Neural progenitor cell (in vitro differentiated cells): ENCODE measurements at regions not wholly inside any gene's neighbourhood (a gene's known extent, or its start where the extent isn't known, plus 50 kb on each side); places are given as distances from the start of the nearest gene placed in this dataset.

Experiments
- CTCF ChIP-seq: fragments of 200-600 bp; sonication (generic); IDR thresholded peaks from 2 replicates; pipeline ENCODE4 v1.5.1; 2017; ENCODE audit warnings: antibody characterized with exemption, mild to moderate bottlenecking
- EZH2 ChIP-seq: fragments of 200-600 bp; sonication (generic); IDR thresholded peaks from 2 replicates; pipeline ENCODE4 v1.6.1; 2017; ENCODE audit warnings: antibody characterized with exemption, mild to moderate bottlenecking, moderate library complexity

DNA sequence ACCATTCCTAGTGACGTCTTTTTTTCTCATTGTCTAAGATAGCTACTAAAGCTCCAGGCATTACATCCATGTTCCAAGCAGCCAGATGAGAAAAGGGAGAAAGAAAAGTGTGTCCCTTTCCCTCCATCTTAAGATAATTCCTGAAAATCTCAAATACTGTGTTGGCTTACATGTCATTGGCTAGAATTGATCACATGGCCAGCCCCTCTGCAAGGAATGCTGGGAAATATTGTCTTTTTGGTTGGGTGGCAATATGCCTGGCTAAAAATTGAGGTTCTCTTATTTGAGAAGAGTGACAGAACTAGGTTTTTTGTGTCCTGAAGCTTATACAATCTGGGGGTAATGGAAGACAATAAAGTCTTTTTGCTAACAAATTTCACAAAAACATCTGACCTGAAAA lies 264.3 kb downstream of the RPAP3 start:
- TF ChIP-seq CTCF (no peak), EZH2 (no peak)
